ENCODE measurements at regions not wholly inside any gene's neighbourhood (a gene's known extent, or its start where the extent isn't known, plus 50 kb on each side); places are given as distances from the start of the nearest gene placed in this dataset.

DNA sequence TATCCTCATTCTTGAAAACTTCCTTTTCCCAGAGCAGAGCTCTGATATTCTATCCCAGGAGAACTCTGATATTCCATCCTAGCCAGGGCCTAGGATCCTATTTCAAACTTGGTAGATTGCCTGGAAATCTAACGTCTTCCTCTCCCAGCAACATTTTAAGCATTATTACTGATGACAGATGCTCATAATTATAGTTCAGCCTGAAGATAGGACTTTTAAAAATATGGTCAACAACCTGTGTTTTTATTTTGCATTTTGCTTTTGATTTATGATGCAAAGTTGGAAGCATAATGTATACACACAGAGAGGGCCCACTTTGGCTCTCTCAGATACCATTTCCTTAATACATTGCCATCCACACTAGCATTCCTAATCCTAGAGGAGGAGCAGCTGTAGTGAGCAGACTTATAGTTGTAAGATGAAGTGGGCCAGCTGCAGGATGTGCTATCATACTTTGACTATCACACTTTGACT, 457.4 kb upstream of the TPK1 start:
- Histone ChIP-seq H3K27me3 (ENCODE audit: control insufficient read depth, insufficient read depth, low read length) (no peaks in the 10 kb centered on the region), H3K36me3 (ENCODE audit: control insufficient read depth, insufficient read depth, low read length) (no peaks in the 10 kb centered on the region), H3K27ac (ENCODE audit: low read depth, low read length) (no peak overlapping the region), H3K9ac (ENCODE audit: low read length) (no peak overlapping the region), H3K9me3 (ENCODE audit: control insufficient read depth, insufficient read depth, low read depth, low read length) (no peaks in the 10 kb centered on the region), H3K4me1 (ENCODE audit: control insufficient read depth, insufficient read depth, low read length) (no peaks in the 10 kb centered on the region), H3K4me3 (ENCODE audit: low read depth, low read length) (no peak overlapping the region)

DNA sequence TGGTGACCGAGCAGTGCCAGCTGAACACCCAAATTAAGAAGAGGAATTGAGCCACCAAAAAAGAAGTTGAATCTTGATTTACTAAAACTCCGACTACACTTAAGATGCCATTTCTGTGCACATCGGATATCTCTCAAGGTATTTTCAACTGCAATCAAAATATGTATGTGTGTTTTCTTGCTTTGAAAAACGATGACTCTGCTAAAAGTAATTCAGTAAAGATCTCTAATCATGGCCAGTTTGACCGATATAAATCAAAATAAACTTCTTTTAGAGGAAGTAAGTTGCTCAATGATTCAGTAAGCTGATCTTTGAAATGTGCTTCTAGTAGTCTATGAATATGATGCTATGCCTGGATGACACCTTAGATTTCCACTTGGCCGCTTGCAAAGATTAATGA, 453.5 kb upstream of the TPK1 start:
- Histone ChIP-seq H3K4me3 (ENCODE audit: low read depth, low read length) (no peak overlapping the region), H3K27ac (ENCODE audit: low read depth, low read length) (no peak overlapping the region), H3K27me3 (ENCODE audit: control insufficient read depth, insufficient read depth, low read length) (no peaks in the 10 kb centered on the region), H3K9me3 (ENCODE audit: control insufficient read depth, insufficient read depth, low read depth, low read length) (0 out of 2 replicates have a peak, but pooled peaks cover under 1% of the 10 kb centered on the region), H3K4me1 (ENCODE audit: control insufficient read depth, insufficient read depth, low read length) (no peaks in the 10 kb centered on the region), H3K9ac (ENCODE audit: low read length) (no peak overlapping the region), H3K36me3 (ENCODE audit: control insufficient read depth, insufficient read depth, low read length) (no peaks in the 10 kb centered on the region)

DNA sequence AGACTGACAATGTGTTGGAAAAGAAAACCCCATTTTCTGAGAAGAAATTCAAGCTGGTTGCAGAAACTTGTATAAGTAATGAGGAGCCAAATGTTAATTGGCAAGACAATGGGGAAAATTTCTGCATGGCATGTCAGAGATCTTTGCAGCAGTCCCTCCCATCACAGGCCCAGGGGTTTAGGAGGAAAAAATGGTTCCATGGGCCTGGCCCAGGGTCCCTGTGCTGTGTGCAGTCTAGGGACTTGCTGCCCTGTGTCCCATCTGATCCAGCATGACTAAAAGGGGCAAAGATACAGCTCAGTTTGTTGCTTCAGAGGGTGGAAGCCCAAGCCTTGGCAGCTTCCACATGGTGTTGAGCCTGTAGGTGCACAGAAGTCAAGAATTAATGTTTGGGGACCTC, 440.3 kb upstream of the TPK1 start:
- no peaks in the 10 kb centered on the region for H3K4me1 ChIP-seq (ENCODE audit: control insufficient read depth, insufficient read depth, low read length)
- H3K36me3 ChIP-seq (ENCODE audit: control insufficient read depth, insufficient read depth, low read length): no peaks in the 10 kb centered on the region
- H3K27ac ChIP-seq (ENCODE audit: low read depth, low read length): no peak overlapping the region
- no peak overlapping the region for H3K9ac ChIP-seq (ENCODE audit: low read length)
- no peaks in the 10 kb centered on the region for H3K27me3 ChIP-seq (ENCODE audit: control insufficient read depth, insufficient read depth, low read length)
- H3K9me3 ChIP-seq (ENCODE audit: control insufficient read depth, insufficient read depth, low read depth, low read length): peaks cover 36% of the 10 kb centered on the region
- H3K4me3 ChIP-seq (ENCODE audit: low read depth, low read length): no peak overlapping the region

DNA sequence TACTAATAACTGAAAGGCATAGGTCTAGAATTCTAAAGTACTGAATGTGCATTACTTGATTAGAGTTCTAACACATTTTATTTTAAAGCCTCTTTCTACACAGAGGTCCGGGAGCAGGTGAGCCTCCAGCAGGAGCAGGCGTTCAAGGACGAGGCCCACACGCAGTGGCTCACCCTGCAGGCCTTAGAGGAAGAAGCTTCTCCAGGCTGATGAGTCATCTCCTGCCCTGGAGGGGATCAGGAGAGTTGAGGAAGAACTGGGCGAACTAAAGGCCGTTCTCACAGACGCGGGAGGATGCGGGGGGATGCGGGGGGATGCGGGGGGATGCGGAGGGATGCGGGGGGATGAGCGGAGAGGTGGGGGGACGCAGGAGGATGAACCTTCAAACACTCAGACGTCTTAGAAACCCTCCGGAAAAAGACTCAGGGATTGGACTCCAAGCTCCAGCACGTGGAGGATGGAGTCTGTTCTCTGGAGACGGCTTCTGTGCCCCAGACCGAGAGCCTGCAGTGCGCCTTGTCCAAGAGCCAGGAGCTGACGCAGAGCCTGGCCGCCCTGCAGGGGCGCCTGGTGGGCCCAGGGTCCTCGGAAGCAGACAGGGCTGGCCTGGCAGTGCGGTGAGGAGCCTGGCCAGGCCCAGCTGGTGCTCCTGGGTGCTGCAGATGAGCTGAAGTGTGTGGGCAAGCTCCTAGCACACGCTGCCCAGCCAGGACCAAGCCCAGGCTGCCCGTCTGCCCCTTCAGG, 433.7 kb upstream of the TPK1 start:
- no peak overlapping the region for H3K9ac ChIP-seq (ENCODE audit: low read length)
- H3K4me3 ChIP-seq (ENCODE audit: low read depth, low read length): no peak overlapping the region
- H3K4me1 ChIP-seq (ENCODE audit: control insufficient read depth, insufficient read depth, low read length): no peaks in the 10 kb centered on the region
- H3K27me3 ChIP-seq (ENCODE audit: control insufficient read depth, insufficient read depth, low read length): no peaks in the 10 kb centered on the region
- H3K9me3 ChIP-seq (ENCODE audit: control insufficient read depth, insufficient read depth, low read depth, low read length): peaks cover 8% of the 10 kb centered on the region
- H3K36me3 ChIP-seq (ENCODE audit: control insufficient read depth, insufficient read depth, low read length): no peaks in the 10 kb centered on the region
- H3K27ac ChIP-seq (ENCODE audit: low read depth, low read length): no peak overlapping the region

DNA sequence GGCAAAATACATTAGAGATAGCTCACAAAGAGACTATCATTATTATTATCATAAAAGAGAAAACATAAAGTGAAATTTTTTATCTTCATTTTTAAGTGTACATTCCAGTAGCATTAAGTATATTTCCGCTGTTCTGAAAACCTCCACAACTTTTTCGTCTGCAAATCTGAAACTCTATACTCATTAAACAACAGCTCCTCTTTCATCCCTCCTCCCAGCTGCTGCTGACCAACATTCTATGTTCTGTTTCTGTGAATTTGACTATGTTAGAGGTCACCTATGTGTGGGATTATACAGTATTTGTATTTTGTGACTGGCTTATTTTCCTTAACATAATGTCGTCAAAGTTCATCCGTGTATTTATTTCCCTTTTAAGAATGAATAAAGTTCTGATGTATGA, 429.3 kb upstream of the TPK1 start:
- Histone ChIP-seq H3K36me3 (ENCODE audit: control insufficient read depth, insufficient read depth, low read length) (no peaks in the 10 kb centered on the region), H3K4me3 (ENCODE audit: low read depth, low read length) (no peak overlapping the region), H3K27me3 (ENCODE audit: control insufficient read depth, insufficient read depth, low read length) (no peaks in the 10 kb centered on the region), H3K27ac (ENCODE audit: low read depth, low read length) (no peak overlapping the region), H3K9me3 (ENCODE audit: control insufficient read depth, insufficient read depth, low read depth, low read length) (no peaks in the 10 kb centered on the region), H3K4me1 (ENCODE audit: control insufficient read depth, insufficient read depth, low read length) (no peaks in the 10 kb centered on the region), H3K9ac (ENCODE audit: low read length) (no peak overlapping the region)

DNA sequence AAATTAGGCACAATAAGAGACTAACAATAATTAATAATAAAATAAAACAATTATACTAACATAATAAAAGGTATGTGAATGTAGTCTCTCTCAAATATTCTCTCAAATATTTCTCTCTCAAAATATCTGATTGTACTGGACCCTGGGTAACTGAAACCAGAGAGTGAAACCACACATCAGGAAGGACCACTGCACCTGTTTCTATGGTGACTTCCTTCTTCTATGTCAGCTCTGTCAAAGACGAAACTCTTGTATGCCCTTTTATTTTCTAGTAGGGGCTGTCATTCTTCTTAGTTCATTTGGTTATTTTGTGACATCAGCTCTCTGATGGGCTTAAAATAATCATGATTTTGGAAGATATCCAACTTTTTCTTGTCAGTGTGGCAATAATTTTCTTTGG, 428.0 kb upstream of the TPK1 start:
- H3K4me3 ChIP-seq (ENCODE audit: low read depth, low read length): no peak overlapping the region
- H3K27me3 ChIP-seq (ENCODE audit: control insufficient read depth, insufficient read depth, low read length): no peaks in the 10 kb centered on the region
- no peak overlapping the region for H3K9ac ChIP-seq (ENCODE audit: low read length)
- no peaks in the 10 kb centered on the region for H3K4me1 ChIP-seq (ENCODE audit: control insufficient read depth, insufficient read depth, low read length)
- H3K27ac ChIP-seq (ENCODE audit: low read depth, low read length): no peak overlapping the region
- H3K36me3 ChIP-seq (ENCODE audit: control insufficient read depth, insufficient read depth, low read length): no peaks in the 10 kb centered on the region
- no peaks in the 10 kb centered on the region for H3K9me3 ChIP-seq (ENCODE audit: control insufficient read depth, insufficient read depth, low read depth, low read length)

DNA sequence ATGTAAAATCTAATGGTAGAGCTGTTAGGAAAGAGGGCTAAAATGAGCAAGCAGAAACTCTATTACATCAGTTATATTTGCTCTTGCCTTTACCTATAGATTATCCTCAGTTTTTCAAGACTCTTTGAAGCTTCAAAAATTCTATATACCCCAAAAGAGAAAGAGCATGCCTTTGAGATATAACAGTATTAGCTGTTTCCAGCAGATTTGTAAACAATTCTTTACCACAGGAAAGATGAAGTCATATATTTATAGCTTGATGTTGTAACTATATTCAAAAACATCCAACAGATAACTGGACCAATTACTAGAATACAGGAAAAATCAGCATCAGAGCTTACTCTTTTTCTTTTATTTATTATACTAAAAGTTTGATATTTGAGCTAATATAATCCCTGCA, 416.2 kb upstream of the TPK1 start:
- Histone ChIP-seq H3K27ac (ENCODE audit: low read depth, low read length) (no peak overlapping the region), H3K4me3 (ENCODE audit: low read depth, low read length) (no peak overlapping the region), H3K27me3 (ENCODE audit: control insufficient read depth, insufficient read depth, low read length) (no peaks in the 10 kb centered on the region), H3K36me3 (ENCODE audit: control insufficient read depth, insufficient read depth, low read length) (no peaks in the 10 kb centered on the region), H3K9ac (ENCODE audit: low read length) (no peak overlapping the region), H3K9me3 (ENCODE audit: control insufficient read depth, insufficient read depth, low read depth, low read length) (no peaks in the 10 kb centered on the region; the same call in 1 of the 2 replicates), H3K4me1 (ENCODE audit: control insufficient read depth, insufficient read depth, low read length) (no peaks in the 10 kb centered on the region)

DNA sequence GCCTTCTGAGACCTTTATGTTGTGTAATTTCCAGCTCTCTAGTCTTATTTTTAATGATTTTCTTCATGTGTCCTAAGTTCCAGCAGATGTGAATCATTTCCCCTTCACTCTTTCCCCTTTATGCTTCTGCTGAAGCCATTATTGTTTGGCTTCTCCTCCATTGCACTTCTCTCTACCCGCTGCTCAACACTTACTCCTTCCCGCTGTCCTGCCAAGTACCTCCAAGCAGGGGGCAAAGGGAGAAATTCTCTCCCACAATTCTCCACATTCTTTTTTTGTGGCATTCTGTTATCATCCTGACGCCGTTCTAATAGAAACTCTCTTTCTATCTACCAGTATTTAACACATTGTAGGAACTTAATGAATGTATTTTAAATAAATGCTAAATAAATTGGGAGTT, 388.9 kb upstream of the TPK1 start:
- H3K27ac ChIP-seq (ENCODE audit: low read depth, low read length): peak overlapping the region; percentile 51; the same call in 1 of the 2 replicates
- H3K9ac ChIP-seq (ENCODE audit: low read length): no peak overlapping the region
- peaks cover 3% of the 10 kb centered on the region; the same call in 1 of the 2 replicates for H3K4me1 ChIP-seq (ENCODE audit: control insufficient read depth, insufficient read depth, low read length)
- H3K36me3 ChIP-seq (ENCODE audit: control insufficient read depth, insufficient read depth, low read length): no peaks in the 10 kb centered on the region
- no peaks in the 10 kb centered on the region for H3K9me3 ChIP-seq (ENCODE audit: control insufficient read depth, insufficient read depth, low read depth, low read length)
- H3K27me3 ChIP-seq (ENCODE audit: control insufficient read depth, insufficient read depth, low read length): no peaks in the 10 kb centered on the region
- no peak overlapping the region for H3K4me3 ChIP-seq (ENCODE audit: low read depth, low read length)

DNA sequence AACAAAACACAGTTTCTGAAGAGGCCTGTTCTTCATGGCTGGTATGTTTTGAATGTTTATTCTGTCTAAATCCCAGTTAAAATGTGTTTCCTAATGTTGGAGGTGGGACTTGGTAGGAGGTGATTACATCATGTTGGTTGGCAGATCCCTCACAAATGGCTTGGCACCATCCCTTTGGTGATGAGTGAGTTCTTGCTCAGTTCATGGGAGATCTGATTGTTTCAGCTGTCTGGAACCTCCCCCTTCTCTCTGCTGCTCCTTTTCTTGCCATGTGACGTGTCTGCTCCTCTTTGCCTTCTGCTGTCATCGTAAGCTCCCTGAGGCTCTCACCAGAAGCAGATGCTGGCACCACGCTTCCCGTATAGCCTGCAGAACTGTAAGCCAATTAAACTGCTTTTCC, 383.6 kb upstream of the TPK1 start:
- peaks cover 1% of the 10 kb centered on the region; the same call in 1 of the 2 replicates for H3K4me1 ChIP-seq (ENCODE audit: control insufficient read depth, insufficient read depth, low read length)
- no peak overlapping the region for H3K9ac ChIP-seq (ENCODE audit: low read length)
- H3K36me3 ChIP-seq (ENCODE audit: control insufficient read depth, insufficient read depth, low read length): no peaks in the 10 kb centered on the region
- H3K27me3 ChIP-seq (ENCODE audit: control insufficient read depth, insufficient read depth, low read length): no peaks in the 10 kb centered on the region
- no peak overlapping the region for H3K4me3 ChIP-seq (ENCODE audit: low read depth, low read length)
- no peak overlapping the region for H3K27ac ChIP-seq (ENCODE audit: low read depth, low read length)
- H3K9me3 ChIP-seq (ENCODE audit: control insufficient read depth, insufficient read depth, low read depth, low read length): no peaks in the 10 kb centered on the region

DNA sequence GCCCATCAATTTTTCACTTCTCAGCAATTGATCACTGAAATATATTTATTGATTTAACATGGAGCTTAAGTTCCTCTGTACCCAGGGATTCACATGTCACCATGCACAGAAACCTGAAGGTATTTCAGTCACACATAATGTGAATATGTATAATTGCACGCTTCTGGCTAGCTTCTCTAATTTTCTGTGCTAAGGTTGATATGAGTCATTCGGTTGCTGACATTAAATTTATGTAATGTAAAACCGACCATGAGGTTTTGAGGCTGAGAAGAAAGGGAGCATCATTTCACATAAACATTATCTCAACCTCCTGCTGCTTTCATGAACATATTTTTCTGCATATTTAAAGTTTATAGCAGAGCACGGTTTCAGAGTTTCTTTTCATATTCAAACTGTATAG, 381.0 kb upstream of the TPK1 start:
- no peak overlapping the region for H3K9ac ChIP-seq (ENCODE audit: low read length)
- H3K9me3 ChIP-seq (ENCODE audit: control insufficient read depth, insufficient read depth, low read depth, low read length): no peaks in the 10 kb centered on the region
- no peaks in the 10 kb centered on the region for H3K4me1 ChIP-seq (ENCODE audit: control insufficient read depth, insufficient read depth, low read length)
- no peaks in the 10 kb centered on the region for H3K27me3 ChIP-seq (ENCODE audit: control insufficient read depth, insufficient read depth, low read length)
- H3K36me3 ChIP-seq (ENCODE audit: control insufficient read depth, insufficient read depth, low read length): no peaks in the 10 kb centered on the region
- H3K27ac ChIP-seq (ENCODE audit: low read depth, low read length): no peak overlapping the region
- no peak overlapping the region for H3K4me3 ChIP-seq (ENCODE audit: low read depth, low read length)

DNA sequence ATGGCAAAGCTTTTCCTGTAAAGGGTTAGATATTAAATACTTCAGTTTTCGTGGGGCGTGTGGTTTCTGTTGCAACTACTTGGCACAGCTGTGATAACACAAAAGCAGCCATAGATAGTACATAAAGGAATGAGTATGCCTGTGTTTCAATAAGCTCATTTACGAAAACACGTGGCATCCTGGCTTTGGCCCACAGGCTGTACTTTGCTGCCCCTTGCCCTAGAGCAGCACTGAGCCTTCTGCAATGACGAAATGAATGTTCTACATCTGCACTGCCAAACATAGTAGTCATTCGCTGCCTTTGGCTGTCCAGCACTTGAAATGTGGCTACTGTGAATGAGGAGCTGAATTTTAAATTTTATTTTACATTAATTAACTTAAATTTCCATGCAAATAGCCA, 376.2 kb upstream of the TPK1 start:
- Histone ChIP-seq H3K36me3 (ENCODE audit: control insufficient read depth, insufficient read depth, low read length) (no peaks in the 10 kb centered on the region), H3K27me3 (ENCODE audit: control insufficient read depth, insufficient read depth, low read length) (no peaks in the 10 kb centered on the region), H3K9me3 (ENCODE audit: control insufficient read depth, insufficient read depth, low read depth, low read length) (no peaks in the 10 kb centered on the region), H3K9ac (ENCODE audit: low read length) (no peak overlapping the region), H3K4me3 (ENCODE audit: low read depth, low read length) (no peak overlapping the region), H3K4me1 (ENCODE audit: control insufficient read depth, insufficient read depth, low read length) (no peaks in the 10 kb centered on the region), H3K27ac (ENCODE audit: low read depth, low read length) (no peak overlapping the region)

Measured in HUES6 (cell line).